ENCODE measurements at regions not wholly inside any gene's neighbourhood (a gene's known extent, or its start where the extent isn't known, plus 50 kb on each side); places are given as distances from the start of the nearest gene placed in this dataset.

DNA sequence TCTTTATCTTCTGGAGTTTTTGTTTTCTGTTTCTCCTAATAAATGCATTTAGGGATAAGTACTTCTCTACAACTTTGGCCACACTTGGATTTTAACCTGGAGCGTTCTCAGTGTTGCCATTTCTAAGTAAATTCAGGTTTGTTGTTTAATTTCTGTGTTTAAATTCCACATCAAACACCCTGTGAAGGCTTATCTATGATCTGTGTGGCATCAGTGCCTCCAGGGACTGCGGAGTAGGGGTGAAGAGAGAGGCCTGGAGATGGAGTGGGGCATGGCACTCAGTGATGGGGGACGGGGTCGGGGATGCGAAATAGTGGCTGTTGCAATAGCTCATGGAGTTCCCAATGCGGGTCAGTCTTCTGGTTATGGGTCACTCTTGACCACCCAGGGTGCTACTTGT lies 294.8 kb downstream of the HS3ST3B1 start:
- Histone ChIP-seq H3K4me3 (no peak overlapping the region), H3K27ac (no peak overlapping the region), H3K4me1 (no peaks in the 10 kb centered on the region), H3K9me3 (peaks cover 0 to 5% (median 0%) of the 10 kb centered on the region in 3 donors), H3K27me3 (peaks cover 12% of the 10 kb centered on the region), H3K36me3 (no peaks in the 10 kb centered on the region)
- 85 to 90% methylated on average over 3 to 5 of the region's 6 CpGs for WGBS, 2 donors (ENCODE audit: low coverage in 1 of 2)
- no peak for ATAC-seq
- TF ChIP-seq, protein P1, sequence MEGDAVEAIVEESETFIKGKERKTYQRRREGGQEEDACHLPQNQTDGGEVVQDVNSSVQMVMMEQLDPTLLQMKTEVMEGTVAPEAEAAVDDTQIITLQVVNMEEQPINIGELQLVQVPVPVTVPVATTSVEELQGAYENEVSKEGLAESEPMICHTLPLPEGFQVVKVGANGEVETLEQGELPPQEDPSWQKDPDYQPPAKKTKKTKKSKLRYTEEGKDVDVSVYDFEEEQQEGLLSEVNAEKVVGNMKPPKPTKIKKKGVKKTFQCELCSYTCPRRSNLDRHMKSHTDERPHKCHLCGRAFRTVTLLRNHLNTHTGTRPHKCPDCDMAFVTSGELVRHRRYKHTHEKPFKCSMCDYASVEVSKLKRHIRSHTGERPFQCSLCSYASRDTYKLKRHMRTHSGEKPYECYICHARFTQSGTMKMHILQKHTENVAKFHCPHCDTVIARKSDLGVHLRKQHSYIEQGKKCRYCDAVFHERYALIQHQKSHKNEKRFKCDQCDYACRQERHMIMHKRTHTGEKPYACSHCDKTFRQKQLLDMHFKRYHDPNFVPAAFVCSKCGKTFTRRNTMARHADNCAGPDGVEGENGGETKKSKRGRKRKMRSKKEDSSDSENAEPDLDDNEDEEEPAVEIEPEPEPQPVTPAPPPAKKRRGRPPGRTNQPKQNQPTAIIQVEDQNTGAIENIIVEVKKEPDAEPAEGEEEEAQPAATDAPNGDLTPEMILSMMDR (IDR thresholded peaks at IDR 0.05) = no peak
- no peak for TF ChIP-seq EP300 (IDR thresholded peaks at IDR 0.05)
- no peak for TF ChIP-seq POLR2A (IDR thresholded peaks at IDR 0.05)
- no peak for TF ChIP-seq POLR2AphosphoS5 (IDR thresholded peaks at IDR 0.05)

DNA sequence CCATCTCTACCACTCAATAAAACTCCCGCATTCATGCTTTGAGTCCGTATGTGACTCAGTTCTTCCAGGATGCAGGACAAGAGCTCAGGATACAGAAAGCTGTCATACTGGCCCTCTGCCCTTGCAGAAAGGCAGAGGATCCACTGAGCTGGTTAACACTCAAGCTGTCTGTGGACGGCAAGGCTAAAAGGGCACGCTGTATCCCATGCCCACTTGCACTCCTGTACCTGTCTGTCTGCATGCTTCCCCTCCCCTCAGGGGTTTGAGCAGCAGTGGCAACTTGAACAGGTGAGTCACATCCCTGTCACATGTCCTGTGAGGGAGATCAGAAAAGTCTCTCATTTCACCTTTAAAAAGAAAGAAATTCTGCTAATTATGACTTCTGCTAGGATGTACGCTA lies 293.8 kb downstream of the HS3ST3B1 start:
- Histone ChIP-seq H3K27me3 (peaks cover 12% of the 10 kb centered on the region), H3K36me3 (no peaks in the 10 kb centered on the region), H3K9me3 (no peaks in the 10 kb centered on the region), H3K4me3 (no peak overlapping the region), H3K27ac (no peak overlapping the region), H3K4me1 (no peaks in the 10 kb centered on the region)
- no peak for TF ChIP-seq POLR2A (IDR thresholded peaks at IDR 0.05)
- TF ChIP-seq, protein P1 (IDR thresholded peaks at IDR 0.05) = no peak
- TF ChIP-seq EP300 (IDR thresholded peaks at IDR 0.05) = no peak
- ATAC-seq = no peak
- 92 to 100% methylated on average over 1 to 3 of the region's 5 CpGs for WGBS, 2 donors (ENCODE audit: low coverage in 1 of 2)

DNA sequence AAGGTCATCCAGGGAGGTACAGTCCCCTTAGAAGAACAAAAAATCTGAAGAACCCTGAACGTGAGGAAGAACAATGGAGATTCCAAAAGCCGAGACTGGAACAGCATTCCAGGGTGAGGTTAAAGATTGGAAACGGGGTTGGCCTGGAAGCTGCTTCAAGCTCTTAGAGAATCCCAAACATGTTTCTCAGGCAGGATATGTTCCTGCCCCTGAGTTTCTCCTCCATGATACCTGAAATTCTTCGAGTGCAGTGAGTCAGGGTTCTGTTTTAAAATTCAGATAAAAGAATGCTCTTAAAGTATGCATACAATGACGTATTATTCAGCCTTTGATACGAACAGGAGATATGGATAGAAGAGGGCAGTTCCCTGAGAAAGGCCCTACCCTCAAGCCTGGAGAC lies 293.1 kb downstream of the HS3ST3B1 start:
- Histone ChIP-seq H3K36me3 (no peaks in the 10 kb centered on the region), H3K27me3 (peaks cover 12% of the 10 kb centered on the region), H3K27ac (no peak overlapping the region), H3K9me3 (no peaks in the 10 kb centered on the region), H3K4me1 (no peaks in the 10 kb centered on the region), H3K4me3 (no peak overlapping the region)
- WGBS, 2 donors (ENCODE audit: low coverage in 1 of 2) = 66 to 81% methylated on average over 3 of the region's 6 CpGs
- TF ChIP-seq POLR2A (IDR thresholded peaks at IDR 0.05) (no peak), POLR2AphosphoS5 (IDR thresholded peaks at IDR 0.05) (no peak), EP300 (IDR thresholded peaks at IDR 0.05) (no peak)
- TF ChIP-seq, protein P1 (IDR thresholded peaks at IDR 0.05) = no peak
- no peak for ATAC-seq

DNA sequence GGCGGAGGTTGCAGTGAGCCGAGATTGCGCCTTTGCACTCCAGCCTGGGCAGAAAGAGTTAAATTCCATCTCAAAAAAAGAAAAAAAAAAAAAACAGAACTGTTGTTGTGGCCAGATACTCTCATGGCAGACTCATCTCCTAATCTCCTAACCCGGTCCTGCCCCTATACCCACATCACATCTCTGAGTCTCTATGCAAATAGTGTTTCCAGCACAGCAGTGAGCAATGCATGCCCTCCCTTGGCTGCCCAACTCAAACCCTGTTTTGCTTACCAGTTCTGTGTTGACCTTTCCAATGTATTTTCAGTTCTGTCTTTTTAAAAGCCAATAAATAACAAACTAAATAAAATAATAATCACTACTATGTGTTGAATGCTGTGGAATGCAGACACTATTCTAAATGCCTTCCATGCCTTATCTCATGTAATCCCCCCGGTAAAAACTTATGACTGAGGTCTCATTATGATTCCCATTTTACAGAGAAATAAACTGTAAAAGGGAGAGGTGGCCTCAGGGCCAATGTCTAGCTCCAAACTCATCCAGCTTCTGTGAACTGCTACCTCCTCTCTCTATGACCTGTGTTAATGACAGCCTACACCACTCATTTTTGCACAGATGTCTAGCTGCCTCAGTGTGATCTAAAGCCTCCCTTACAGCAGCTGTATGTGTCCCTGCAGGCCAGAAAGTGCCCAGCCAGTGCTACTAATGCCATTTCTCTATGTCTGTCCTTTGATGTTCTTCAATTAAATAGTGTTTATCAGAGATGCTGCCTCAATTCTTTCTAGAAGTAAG lies 289.8 kb downstream of the HS3ST3B1 start:
- no peak for TF ChIP-seq POLR2A (IDR thresholded peaks at IDR 0.05)
- TF ChIP-seq, protein P1 (IDR thresholded peaks at IDR 0.05) = no peak
- TF ChIP-seq EP300 (IDR thresholded peaks at IDR 0.05) = no peak
- no peak for TF ChIP-seq POLR2AphosphoS5 (IDR thresholded peaks at IDR 0.05)
- H3K36me3 ChIP-seq = no peaks in the 10 kb centered on the region
- no peaks in the 10 kb centered on the region for H3K9me3 ChIP-seq
- no peaks in the 10 kb centered on the region for H3K4me1 ChIP-seq
- no peak overlapping the region for H3K27ac ChIP-seq
- no peak overlapping the region for H3K4me3 ChIP-seq
- ATAC-seq = no peak
- H3K27me3 ChIP-seq = no peaks in the 10 kb centered on the region
- WGBS, 2 donors (ENCODE audit: low coverage in 1 of 2) = 77 to 83% methylated on average over 2 to 5 of the region's 5 CpGs

DNA sequence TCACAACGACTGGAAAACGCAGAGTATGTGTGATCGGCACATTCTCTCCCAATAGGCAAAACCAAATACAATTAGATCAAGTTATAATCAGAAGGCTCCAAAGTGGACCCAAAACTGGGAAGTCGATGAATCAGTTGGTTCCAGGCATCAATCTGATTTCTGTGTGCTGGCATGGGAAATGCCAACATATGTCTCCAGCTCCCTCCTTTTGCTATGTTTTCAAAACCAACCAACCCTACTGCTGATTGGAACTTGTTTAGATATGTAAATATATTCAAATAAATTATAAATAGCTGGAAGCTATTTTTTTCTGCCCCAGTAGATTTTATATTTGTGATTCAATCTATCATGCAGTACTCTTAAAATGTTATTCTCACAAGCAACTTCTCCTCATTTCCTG lies 284.2 kb downstream of the HS3ST3B1 start:
- ATAC-seq = no peak
- no peaks in the 10 kb centered on the region for H3K27me3 ChIP-seq
- H3K9me3 ChIP-seq = no peaks in the 10 kb centered on the region
- TF ChIP-seq POLR2AphosphoS5 (IDR thresholded peaks at IDR 0.05) = no peak
- no peak for TF ChIP-seq EP300 (IDR thresholded peaks at IDR 0.05)
- no peak for TF ChIP-seq POLR2A (IDR thresholded peaks at IDR 0.05)
- TF ChIP-seq, protein P1 (IDR thresholded peaks at IDR 0.05) = no peak
- no peaks in the 10 kb centered on the region for H3K4me1 ChIP-seq
- WGBS, 2 donors (ENCODE audit: low coverage in 1 of 2) = 77 to 85% methylated on average over 4 of the region's 4 CpGs
- no peak overlapping the region for H3K27ac ChIP-seq
- no peak overlapping the region for H3K4me3 ChIP-seq
- H3K36me3 ChIP-seq = no peaks in the 10 kb centered on the region
